Islet of Langerhans (tissue), 1 donor: ENCODE measurements at regions not wholly inside any gene's neighbourhood (a gene's known extent, or its start where the extent isn't known, plus 50 kb on each side); places are given as distances from the start of the nearest gene placed in this dataset.

ENCODE experiments used
- FAIRE-seq: peaks from one replicate; lab custom pipeline; 2011; peaks lifted over from hg19 to GRCh38; lab: Jason Lieb, UNC

DNA sequence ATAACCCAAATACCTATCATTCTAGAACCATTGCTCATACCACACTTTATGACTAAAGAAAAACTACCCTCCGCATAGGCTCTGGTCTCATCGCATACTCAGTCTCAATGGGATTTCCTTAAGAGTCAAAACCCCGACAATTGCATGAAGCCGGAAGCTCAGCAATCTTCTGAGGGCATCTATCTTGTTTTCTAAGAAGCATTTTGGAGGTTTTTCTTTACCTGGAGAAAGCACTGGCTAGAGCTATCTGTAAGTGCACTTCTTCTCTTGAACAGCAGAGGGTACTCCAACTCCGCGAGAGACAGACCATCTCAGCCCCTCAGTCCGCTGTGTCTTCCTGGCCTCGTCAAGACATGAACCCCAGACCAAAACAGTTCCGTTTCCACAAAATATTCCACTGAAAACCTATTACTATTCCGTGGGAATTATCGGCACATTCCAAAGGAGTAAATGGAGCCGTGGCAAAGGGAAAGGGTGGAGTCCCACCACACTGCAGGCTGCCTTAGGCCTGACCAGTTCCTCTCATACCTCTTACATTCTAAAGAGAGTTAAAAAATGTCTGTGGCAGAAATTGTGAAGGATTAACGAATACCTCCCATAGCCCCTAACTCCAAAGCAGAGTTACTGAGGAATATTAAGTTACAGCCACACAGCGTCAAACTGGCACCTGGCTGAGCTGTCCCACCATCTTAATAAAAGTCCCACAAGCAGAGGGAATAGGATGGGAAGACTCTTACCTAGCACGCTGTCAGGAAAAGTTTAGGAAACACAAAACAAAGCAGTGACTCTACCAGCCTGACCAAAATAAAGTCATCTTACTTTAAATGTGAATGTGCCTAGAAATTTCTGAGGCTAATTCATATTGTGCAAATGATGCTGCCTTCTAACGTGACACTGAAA lies 325.6 kb upstream of the VRK2 start:
- no peak for FAIRE-seq

DNA sequence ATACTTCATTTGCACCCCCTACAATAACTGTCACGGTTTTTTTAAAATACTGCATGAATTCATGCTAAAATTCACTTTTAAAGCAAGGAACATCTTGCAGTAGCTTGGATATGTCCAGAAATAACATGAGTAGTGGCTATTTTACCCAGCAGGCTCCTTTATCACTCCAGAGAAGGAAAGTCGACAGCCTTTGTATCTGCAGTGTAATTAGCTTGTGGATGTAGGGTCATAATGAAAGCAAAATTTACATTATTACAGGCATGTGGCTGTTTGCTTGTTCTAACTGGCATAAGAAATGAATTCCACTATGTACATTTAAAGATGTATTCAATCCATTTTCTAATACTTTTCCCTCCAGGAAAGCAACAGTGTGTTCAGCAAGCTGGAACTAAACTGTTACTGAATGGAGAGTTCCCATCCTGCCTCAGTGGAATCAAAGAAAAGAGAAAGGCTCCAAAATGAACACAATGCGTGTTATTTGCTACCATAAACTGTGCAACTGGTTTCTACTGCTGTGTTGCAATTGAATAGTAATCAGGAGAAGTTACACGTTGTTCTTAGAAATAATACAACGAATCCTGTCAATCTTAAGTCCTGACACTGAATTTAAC lies 321.2 kb upstream of the VRK2 start:
- FAIRE-seq: no peak

DNA sequence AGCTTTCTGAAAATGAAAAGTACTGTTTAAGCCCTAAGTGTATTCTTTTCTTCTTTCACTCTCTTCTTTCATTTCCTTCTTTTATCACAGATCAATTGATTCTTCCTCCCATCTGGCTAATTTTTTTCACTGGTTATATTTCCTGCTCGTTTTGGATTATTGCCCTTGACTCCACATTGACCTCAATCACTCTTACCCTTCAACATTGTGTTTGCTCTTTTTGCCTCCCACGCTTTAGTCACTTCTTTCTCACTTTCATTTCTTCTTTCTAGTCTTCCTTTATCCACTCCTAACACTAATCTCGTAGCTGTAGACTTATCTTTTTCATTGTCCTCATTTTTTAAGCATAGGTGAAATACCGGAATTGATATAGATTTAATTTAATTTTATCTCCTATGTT lies 320.3 kb upstream of the VRK2 start:
- no peak for FAIRE-seq

DNA sequence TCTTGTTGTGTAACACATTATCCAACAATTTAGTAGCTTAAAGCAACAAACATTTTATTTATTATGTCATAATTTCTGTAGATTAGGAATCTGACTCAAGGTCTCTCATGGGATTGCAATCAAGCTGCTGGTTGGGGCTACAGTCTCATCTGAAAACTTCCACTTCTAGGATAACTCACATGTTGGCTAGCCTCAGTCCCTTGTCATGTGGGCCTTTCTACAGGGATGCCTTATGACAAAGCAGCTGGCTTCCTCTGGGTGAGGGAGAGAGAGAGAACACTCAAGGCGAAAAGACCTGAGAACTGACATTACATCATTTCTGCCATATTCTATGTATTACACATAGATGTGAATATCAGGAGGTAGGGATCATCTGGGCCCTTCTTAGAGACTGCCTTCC lies 317.9 kb upstream of the VRK2 start:
- no peak for FAIRE-seq

GRCh38 chr2:57733956-57734355 lies 312.6 kb upstream of the VRK2 start:
- FAIRE-seq: no peak

DNA sequence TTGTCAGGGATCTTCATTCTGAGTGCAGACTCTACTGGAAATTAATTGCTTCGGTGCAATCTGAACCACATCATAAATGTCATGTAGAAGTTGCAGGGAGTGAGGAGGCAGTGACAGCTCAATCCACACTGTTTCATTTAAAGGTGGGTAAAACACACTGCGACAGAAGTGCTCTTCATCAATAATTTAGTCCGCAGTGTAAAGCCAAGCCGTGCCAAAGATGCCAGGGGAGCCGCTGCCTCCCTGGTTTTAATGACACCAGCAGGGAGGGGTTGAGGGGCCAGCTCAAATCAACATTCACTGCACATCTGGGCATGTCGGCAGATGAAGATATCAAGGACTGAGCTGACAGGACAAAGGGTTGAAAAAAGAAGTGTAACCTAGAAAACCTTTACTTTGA lies 305.7 kb upstream of the VRK2 start:
- no peak for FAIRE-seq

GRCh38 chr2:57753636-57754035 lies 293.0 kb upstream of the VRK2 start:
- no peak for FAIRE-seq

GRCh38 chr2:57758686-57759085 lies 287.9 kb upstream of the VRK2 start:
- FAIRE-seq: no peak

- FAIRE-seq: no peak
These were observed 287.5 kb upstream of the VRK2 start for GRCh38 chr2:57759131-57759530.

- peak; percentile 49 for FAIRE-seq
These were observed 286.7 kb upstream of the VRK2 start for GRCh38 chr2:57759822-57760300.

GRCh38 chr2:57760381-57760801 lies 286.2 kb upstream of the VRK2 start:
- FAIRE-seq: peak; percentile 21

DNA sequence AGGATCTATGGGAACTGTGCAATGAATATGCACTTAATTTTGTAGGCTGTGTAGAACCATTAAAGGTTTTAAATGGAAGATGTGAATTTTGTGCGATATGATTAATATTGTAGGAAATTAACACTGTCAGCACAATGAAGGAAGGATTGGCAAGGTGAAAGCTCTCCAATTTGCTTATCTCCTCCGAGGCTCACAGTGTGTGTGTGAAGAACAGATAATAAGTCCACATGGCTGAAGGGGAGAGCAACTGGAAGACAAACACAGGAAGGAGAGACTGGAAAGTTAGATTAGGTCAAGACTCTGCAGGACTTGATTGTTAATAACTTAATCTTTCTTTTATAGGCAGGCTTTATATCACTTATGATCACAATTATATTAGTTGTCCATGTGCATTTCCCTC lies 269.7 kb upstream of the VRK2 start:
- FAIRE-seq: no peak

- FAIRE-seq: no peak
These were observed 264.0 kb upstream of the VRK2 start for GRCh38 chr2:57782587-57782986.

DNA sequence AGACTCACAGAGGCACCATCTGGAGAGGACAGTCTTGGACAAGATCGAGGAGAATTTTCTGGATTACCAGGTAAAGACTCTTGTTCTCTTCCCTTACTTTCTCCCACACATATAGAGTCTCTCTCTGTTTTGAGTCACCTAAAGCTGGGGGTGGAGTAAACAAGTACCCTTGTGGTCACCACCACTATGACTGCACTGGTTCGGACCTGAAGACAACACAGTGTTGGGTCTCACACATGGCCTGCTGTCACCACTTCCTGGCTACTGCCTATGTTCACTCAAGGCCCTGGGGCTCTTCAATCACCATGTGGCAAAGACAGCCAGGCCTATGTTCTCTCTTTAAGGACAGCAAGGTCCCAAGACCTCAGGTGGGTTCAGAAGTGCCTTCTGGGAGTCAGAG lies 253.3 kb upstream of the VRK2 start:
- FAIRE-seq: no peak

DNA sequence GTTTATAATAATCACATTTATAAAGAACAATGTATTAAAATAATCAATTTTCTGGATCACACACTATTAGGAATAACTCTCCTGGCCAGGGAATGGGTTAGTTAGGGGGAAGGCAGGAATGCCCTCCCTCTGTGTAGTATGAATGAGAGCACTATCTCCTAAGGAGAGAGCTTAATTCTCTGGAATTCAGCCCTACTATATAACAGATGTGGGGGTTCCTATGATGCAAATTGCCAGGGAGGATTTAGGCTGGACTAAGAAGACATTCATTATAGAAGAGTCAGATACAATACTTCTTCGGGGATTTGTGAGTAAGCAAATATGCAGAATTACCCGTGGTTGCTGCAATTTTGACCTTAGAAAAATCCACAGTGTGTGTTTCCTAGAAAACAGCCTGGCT lies 250.1 kb upstream of the VRK2 start:
- FAIRE-seq: no peak

DNA sequence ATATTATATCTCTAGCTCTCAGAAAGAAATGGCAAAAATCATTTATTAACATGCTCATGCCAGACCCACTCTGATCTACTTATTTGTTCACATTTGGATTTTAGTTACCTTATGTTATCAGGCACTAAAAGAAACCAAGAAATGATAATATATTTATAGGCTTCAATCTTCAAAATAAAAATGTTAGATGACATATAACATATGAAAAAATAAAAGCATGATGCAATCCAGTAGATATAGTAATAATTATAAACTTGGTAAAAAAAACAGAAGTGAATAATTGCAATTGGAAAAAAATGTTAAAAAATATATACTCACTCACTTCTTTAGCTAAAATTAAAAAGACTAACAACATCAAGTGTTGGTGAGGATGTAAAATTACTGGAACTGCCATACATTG lies 248.3 kb upstream of the VRK2 start:
- FAIRE-seq: no peak

DNA sequence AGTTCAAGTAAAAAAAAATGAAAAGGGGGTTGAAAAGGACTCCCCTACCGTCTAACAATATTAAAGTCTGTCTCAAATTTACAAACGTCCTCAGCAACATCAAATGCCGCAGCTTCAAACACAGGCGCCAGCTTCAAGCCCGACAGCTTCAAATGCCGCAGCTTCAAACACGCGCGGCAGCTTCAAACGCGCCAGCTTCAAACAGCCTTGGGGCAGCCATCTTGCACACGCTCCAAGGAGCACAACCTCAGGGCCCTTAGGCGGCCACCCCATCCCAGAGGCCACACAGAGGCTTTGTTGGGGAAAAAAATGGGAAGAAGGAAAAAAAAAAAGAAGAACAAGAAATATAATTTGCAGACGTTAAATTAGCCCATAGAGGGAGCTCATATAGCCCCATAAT lies 244.4 kb upstream of the VRK2 start:
- FAIRE-seq: no peak

DNA sequence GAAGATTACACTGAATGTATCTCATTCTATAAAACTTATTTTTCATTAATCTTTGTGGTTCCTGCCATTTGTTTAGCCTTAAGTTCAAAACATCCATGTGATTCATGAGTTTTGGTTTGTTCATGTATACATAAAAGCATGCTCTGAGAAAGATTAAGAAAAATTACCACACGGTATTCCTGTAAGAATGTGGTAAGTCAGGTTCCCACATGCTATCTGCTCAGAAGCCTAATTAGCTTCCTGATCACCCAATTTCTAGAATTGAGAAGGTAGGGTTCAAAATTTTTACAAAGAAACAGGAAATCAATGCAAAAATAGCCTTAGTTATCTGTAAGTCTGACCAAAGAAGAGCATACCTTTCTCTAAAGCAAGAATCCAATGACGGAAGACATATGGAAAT lies 241.6 kb upstream of the VRK2 start:
- FAIRE-seq: no peak

GRCh38 chr2:57806449-57806968 lies 240.1 kb upstream of the VRK2 start:
- no peak for FAIRE-seq

DNA sequence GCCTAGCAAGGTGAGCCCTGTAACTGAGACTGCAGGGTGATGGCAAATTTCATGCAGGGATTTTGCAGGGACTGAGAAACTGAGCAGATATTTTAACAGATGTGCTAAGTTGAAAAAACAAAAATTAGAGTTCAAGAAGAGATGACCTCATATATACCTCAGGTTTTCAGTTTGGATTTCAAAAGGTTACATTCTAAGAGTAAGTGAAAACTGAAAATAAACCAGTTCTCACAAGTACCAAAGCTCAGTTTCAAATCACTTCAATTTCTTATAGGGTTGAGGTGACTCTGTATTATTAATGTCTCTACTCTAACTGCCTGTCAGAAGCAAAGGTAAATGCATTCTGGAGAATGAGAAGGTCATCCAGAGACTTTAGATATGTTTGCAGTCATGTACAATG lies 237.4 kb upstream of the VRK2 start:
- FAIRE-seq: no peak

DNA sequence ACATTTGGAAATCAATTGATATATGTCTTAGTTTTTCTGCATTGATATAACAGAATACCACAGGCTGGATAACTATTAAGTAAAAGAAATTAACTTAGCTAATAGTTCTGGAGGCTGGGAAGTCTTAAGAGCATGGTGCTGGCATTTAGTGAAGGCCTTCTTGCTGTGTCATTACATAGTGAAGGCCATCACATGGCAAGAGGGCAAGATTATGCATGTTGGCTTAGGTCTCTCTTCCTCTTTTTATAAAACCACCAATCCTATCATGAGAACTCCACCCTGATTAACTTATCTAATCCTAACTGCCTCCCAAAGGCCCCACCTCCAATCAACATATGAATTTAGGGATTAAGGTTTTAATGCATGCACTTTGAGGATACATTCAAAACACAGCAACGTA lies 225.5 kb upstream of the VRK2 start:
- no peak for FAIRE-seq

- FAIRE-seq: no peak
These were observed 218.4 kb upstream of the VRK2 start for GRCh38 chr2:57828221-57828620.

DNA sequence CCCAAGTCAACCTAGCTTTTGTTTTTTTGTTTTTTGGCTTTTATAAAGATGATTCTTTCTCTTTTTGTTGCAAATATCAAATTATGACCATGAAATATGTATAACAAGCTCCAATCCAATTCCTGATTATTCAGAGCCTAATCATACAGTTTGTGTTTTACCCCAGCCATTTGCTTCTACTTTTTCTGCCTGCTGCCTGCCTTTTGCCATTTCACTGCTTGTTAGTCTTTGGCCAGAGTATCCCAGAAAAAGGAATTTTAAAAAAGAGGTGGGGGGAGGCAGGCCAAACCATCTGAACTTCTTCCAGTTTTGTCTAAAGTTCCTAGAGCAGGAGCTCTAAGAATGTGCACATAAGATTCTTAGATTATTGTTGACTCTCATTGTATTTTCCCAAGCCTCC lies 211.9 kb upstream of the VRK2 start:
- no peak for FAIRE-seq

DNA sequence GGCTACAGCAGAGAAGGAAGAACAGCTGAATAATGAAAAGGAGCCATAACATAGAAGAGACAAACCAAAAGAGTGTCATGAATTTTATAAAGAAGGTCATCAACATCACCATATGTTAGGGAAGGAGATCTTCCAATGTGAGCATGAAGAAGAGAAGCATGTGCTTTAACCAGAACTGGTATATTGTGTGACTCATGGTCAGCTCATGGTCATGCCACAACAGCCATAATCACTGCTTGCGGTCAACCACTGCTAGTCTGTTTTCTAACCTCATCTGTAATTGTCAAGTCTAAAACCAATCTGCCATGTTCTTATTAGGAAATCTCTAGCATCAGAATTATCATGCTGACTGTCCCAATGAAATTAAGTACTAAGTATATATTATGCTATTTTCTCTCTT lies 204.1 kb upstream of the VRK2 start:
- FAIRE-seq: no peak
